MM.1S (cell line): ENCODE measurements at regions not wholly inside any gene's neighbourhood (a gene's known extent, or its start where the extent isn't known, plus 50 kb on each side); places are given as distances from the start of the nearest gene placed in this dataset.

Source experiments
- EZH2 ChIP-seq: fragments of 300-600 bp; sonication (generic); optimal IDR thresholded peaks from 2 replicates; pipeline ENCODE3; 2017; ENCODE audit warnings: low read depth, mild to moderate bottlenecking, antibody characterized with exemption, low read length, mixed read lengths
- TF ChIP-seq, protein P1 (sequence below): fragments of 300-600 bp; sonication (generic); IDR thresholded peaks from 2 replicates; pipeline ENCODE4 v1.5.1; 2016; ENCODE audit warnings: antibody characterized with exemption, low read length, mixed read lengths

DNA sequence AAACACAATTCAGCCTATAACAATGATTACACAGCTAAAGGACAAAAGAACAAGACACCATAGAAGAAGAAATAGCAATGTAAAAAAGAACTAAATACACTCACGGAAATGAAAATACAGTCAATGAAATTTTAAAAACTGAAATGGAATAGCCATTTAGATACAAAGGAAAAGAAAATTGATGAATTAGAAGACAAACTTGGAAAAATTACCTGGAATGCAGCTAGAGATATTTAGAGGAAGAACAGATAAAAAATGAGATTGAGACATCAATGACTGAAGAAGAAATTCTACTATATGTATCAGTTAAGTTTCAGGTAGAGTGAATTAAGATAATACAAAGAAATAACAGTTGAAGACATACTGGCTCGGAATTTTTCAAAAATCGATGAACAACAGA is 430.4 kb upstream of the NR5A2 start:
- TF ChIP-seq, protein P1, sequence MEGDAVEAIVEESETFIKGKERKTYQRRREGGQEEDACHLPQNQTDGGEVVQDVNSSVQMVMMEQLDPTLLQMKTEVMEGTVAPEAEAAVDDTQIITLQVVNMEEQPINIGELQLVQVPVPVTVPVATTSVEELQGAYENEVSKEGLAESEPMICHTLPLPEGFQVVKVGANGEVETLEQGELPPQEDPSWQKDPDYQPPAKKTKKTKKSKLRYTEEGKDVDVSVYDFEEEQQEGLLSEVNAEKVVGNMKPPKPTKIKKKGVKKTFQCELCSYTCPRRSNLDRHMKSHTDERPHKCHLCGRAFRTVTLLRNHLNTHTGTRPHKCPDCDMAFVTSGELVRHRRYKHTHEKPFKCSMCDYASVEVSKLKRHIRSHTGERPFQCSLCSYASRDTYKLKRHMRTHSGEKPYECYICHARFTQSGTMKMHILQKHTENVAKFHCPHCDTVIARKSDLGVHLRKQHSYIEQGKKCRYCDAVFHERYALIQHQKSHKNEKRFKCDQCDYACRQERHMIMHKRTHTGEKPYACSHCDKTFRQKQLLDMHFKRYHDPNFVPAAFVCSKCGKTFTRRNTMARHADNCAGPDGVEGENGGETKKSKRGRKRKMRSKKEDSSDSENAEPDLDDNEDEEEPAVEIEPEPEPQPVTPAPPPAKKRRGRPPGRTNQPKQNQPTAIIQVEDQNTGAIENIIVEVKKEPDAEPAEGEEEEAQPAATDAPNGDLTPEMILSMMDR, result no peak
- no peak for TF ChIP-seq EZH2
